NCI-H1436 treated with DMSO at 0.1 percent for 48 hours (cell line): ENCODE measurements at regions not wholly inside any gene's neighbourhood (a gene's known extent, or its start where the extent isn't known, plus 50 kb on each side); places are given as distances from the start of the nearest gene placed in this dataset.
"Not testable (repeated sequence)": the region's sequence is repeated elsewhere in the genome, so short reads cannot be mapped to it uniquely, and the experiment has no call there.

Experiments
- DNase-seq: peaks from one replicate; lab custom pipeline; 2025; lab: John Stamatoyannopoulos, UW

GRCh38 chr16:66206363-66206762, 160.1 kb upstream of the CDH5 start:
- no peak for DNase-seq

DNA sequence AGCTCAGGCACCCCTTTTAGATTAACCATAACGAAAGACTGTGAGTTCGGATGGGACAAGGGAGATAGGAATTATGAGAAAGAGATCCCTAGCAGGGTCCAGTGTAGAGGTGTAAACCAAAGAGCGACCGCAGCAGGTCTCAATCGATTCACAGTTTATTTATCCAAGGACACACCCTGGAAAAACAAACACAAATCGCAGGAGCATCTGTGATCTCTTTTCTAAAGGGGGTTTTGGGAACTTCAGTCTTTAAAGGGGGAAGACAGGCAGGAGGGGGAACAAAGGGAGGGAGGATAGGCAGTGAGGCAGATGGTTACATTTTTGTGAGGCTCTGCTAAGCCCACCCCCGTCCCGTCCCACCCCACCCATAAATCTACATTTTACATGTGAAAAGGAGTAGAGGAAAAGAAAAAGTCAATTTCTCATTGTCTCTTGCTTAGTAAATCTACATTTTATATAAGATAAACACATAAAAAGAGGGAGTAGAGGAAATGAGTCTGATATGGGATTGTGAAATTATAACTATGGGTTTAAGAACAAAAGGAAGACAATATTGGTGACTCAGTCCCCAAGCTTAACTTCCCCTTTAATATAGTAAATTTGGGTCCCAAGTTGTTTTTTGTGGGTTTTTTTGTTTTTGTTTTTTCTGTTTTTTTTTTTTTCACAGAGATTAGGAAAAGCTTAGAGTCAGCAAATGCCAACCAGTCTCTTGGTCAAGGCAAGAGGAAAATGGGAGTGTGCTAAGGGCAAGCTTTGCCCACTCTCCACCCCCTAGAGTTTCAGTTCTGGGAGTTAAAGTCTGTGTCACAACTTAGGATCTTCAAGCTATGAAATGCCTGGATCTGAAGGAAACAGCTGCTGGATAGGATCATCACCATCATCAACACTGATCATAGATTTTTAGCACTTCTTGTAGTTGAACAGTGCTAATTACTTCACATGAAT, 160.9 kb upstream of the CDH5 start:
- no peak for DNase-seq

DNA sequence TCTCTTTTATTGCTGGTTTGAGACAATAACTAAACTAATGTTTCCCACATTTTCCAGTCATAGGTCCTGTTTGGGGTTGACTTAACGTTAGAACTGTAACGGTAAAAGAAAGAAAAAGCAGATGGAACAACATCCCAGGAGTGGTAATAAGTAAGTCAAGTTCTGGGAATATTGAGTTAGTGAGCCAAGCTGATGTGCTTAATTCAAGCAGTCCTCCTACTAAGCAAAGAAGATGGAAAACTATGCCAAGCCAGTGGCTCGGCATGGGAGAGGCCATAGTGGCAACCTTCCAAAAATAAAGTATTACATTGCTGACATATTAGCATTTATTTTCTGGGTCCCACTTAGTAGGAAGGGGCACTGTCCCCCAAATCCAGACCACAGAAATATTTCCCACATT, 161.7 kb upstream of the CDH5 start:
- DNase-seq = no peak

DNA sequence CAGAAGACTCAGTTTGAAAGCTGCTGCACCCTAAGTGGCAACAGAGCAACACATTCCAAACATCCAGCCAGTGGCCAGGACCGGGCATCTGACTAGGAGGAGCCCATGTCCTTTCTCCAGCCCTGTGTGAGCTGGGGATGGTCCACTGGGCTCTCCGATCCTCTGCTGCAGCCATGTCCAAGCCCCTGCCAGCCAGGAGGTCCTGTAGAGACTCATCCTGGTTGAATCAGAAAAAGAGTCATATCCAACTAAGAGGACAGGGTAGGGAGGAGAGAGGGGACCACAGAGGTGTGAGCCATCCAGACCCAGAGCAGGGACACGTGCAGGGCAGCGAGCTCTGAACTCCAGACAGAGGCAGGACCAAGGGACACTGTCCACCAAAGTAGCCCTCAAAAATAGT, 163.0 kb upstream of the CDH5 start:
- no peak for DNase-seq

GRCh38 chr16:66199189-66199588, 167.3 kb upstream of the CDH5 start:
- DNase-seq = no peak

GRCh38 chr16:66198641-66199040, 167.8 kb upstream of the CDH5 start:
- no peak for DNase-seq

GRCh38 chr16:66197668-66198278, 168.7 kb upstream of the CDH5 start:
- DNase-seq = no peak

DNA sequence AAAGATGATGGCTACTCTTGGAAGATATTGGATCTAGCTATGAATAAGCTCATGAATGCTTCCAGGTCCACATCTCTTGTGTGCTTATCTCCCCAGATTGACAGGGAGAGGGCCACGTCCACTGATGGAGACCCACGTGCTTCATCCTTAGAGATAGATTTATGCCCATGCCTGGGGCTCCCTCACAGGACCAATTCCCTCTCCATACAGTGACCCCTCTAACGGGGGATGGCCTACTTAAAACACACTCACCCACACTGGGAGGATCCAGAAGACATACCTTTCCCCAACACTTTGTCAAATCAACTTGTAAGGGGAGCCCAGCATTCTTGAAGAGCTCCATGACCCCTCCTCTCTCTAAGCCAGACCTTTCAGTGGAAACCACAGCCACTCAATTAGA, 169.7 kb upstream of the CDH5 start:
- DNase-seq = no peak

DNA sequence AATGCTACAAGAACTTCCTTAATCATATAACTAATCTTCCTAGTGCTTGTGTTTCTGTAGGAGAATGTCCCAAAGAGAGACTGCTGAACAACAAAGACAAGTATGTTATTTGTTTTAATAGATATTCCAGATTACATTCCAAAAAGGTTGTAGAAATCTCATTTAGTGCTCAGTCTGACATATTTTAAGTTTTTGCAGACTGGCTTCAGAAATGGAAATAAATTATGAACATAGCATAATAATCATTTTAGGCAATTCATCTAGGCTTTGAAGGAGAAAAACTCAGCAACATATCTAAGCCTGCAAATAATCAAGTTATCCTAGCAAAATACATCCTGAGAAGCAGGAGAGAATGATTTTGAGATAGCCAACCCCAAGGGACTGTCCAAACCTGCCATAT, 171.6 kb upstream of the CDH5 start:
- no peak for DNase-seq

- DNase-seq = no peak
Observed at GRCh38 chr16:66193543-66194229, 172.8 kb upstream of the CDH5 start.

DNA sequence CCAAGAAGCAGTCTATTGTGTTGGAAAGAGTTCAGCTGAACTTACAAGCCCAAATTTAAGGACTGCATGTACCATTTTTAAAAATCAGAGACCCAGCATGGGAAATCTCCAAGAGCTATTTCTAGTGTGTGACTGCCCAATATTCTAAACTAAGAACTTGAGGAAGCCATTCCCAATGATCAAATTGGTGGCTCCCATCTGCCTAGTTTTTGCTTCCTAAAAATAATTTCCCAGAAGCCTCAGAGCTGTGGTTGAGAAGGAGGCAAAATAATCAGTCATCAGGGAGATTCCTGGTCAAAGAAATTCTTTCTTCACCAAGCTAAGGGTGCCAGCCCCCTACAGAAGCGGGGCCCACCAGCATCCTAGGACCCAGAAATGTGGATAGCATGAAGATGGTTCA, 176.1 kb upstream of the CDH5 start:
- no peak for DNase-seq

- DNase-seq = no peak
Observed at GRCh38 chr16:66189951-66190350, 176.5 kb upstream of the CDH5 start.

- DNase-seq = no peak
Observed at GRCh38 chr16:66188917-66189725, 177.4 kb upstream of the CDH5 start.

- DNase-seq = no peak
Observed at GRCh38 chr16:66186251-66186785, 180.2 kb upstream of the CDH5 start.

DNA sequence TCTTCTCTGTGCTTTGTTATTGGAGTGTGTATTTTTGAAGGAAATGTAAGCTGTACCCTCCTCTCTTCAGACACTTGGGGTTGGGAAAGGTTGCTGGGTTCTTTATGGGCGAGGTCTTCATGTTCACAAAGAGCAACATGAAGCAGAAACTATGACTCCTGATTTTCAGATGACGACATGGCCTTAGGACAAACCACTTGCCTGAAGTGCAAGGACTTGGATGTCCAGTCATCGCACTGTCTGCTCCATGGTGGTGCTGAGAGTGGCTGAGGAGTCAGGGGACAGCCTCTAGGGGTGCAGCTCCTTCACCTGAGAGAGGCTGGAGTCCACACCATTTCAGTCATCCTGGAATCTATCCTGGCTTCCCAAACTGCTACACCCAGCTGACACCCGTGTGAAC, 183.9 kb upstream of the CDH5 start:
- no peak for DNase-seq

DNA sequence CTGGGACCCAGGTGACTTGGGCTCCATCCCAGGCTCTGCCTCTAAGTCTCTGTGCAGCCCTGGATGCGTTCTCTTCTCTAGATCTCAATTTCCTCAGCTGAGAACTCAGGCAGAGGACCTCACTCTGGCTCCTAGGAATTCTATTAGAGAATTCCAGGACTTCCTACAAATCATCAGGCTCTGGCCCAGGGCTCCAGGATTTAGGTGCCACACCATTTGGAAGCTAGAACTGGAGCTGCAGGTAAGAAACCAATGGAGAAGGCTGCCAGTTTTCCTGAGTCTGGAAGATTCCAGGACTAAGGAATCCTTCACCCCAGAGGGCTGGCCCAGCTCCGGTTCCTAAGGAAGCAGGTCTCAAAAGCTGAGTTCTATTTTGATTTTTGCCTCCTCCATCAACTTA, 189.8 kb upstream of the CDH5 start:
- no peak for DNase-seq

- no peak for DNase-seq
Observed at GRCh38 chr16:66176111-66176510, 190.4 kb upstream of the CDH5 start.

GRCh38 chr16:66175636-66176035, 190.9 kb upstream of the CDH5 start:
- no peak for DNase-seq

GRCh38 chr16:66175058-66175457, 191.4 kb upstream of the CDH5 start:
- no peak for DNase-seq

DNA sequence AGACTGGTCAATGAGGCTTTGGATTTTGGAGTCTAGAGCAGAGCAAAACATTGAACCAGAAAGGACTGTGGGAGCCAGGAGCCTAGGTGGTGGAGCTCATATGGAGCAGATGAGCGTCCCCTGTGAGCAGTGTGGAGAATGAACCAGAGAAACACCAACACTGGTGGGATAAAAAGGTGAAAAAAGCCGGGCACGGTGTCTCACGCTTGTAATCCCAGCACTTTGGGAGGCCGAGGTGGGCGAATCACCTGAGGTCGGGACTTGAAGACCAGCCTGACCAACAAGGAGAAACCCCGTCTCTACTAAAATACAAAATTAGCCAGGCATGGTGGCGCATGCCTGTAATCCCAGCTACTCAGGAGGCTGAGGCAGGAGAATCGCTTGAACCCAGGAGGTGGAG, 192.7 kb upstream of the CDH5 start:
- DNase-seq = not testable (repeated sequence)

GRCh38 chr16:66173181-66173580, 193.3 kb upstream of the CDH5 start:
- DNase-seq = not testable (repeated sequence)

- DNase-seq = no peak
Observed at GRCh38 chr16:66172463-66172862, 194.0 kb upstream of the CDH5 start.
